ENCODE measurements at regions not wholly inside any gene's neighbourhood (a gene's known extent, or its start where the extent isn't known, plus 50 kb on each side); places are given as distances from the start of the nearest gene placed in this dataset.
"Not testable (repeated sequence)": the region's sequence is repeated elsewhere in the genome, so short reads cannot be mapped to it uniquely, and the experiment has no call there.

DNA sequence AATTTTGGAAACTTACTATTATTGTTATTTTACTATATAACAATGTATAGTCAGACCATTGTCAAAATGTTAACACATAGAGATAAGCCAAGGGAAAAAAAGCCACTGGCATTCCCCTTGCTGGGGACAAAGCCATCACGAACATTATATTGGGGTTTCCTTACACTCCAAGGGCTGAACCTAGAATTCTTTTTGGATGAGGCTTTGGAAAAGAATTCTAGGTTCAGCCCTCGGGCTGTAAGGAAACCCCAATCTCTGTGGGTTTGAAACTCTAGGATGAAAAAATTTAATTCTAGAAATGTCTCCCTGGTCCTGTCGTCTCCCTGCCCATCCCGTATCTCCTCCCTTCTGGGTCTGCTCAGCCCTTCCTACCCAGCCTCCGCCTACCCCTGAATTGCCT, 67.0 kb upstream of the SMAD6 start:
- no peak for DNase-seq

DNA sequence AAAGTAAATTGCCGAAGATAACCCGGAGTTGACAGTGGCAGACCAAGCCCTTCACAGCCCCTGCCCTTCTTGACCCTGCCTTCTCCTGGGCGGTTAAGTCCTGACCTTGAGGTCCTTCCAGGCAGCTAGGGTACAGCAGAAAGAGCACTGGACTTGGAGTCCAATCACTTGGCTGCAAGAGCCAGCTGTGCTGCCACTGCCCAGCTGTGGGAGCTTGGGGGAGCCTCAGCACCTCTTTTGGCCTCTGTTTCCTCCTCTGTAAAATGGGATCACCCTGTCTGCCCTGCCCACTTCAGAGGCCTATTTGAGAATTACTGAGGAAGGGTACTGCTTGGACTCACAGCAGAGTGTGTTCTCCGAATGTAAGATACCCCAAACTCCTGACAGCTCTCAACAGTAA, 66.2 kb upstream of the SMAD6 start:
- DNase-seq: no peak

- DNase-seq: not testable (repeated sequence)
Measured at GRCh38 chr15:66637044-66637443, 65.0 kb upstream of the SMAD6 start.

DNA sequence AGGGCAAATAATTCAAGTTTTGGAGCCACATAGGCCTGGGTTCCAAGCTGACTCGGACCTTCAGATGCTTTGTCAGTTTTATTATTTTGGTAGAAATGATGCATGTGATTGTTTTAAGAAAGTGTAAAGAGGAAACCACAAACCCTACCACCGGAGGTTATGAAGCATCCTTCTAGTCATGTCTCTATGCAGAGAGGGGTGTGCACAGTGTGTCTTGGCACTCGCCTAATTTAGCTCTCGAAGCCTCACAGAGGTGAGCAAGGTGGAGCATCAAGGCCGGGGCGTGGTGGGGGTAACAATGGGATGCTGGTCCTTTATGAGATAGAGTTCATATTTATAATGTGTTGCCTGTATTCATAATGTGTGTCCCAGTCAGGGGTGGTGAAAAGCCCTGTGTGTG, 63.7 kb upstream of the SMAD6 start:
- no peak for DNase-seq

GRCh38 chr15:66641485-66642315, 60.3 kb upstream of the SMAD6 start:
- DNase-seq: no peak

DNA sequence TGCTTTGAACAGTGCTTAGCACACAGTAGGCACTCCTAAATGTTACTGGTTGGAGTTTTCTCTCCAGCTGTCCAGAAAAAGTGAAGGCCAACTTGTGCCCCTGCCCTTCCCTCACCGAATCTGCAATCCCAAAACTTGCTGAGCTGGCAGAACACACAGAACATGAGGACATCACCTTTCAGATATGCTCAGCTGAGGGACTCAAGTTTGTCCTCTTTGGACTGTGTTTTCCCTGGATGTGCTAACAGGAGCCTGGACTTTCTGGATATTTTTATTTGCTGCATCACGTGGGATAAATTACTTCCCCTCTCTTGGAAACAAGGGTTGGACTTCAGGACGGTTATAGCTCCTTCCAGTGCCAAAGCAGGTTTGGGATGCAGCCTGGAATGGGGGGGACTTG, 59.5 kb upstream of the SMAD6 start:
- DNase-seq: no peak

DNA sequence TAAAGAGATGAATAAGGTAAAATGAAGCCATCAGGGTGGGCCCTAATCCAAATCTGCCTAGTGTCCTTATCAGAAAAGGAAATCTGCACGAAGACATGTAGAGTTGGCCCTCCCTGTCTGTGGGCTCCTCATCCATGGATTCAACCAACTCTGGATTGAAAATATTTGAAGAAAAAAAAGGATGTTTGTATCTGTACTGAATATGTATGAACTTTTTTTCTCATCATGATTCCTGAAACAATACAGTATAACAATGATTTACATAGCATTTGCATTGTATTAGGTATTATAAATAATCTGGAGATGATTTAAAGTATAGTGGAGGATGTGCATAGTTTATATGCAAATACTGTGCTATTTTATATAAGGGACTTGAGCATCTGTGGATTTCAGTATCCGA, 59.0 kb upstream of the SMAD6 start:
- DNase-seq: no peak

GRCh38 chr15:66644000-66644787, 57.8 kb upstream of the SMAD6 start:
- DNase-seq: no peak

DNA sequence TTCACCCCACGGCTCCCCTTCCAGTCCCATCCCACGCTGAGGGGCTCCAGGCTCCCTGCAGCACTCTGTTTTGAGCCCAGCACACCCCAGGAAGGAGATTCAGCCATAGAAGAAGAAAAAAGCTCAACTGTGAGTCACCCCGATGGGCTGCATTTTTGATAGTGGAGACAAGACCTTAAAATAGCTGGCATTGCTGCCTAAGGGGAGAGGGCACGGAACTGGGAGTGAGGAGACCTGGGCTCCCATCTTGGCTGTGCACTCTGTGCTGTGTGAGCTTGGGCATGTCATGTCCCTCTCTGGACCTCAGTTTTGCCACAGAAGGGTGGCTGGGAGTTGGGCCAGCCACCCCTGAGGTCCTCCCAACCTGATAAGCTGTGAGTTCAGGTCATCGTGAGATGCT, 57.2 kb upstream of the SMAD6 start:
- no peak for DNase-seq

- DNase-seq: no peak
Measured at GRCh38 chr15:66646308-66646707, 55.7 kb upstream of the SMAD6 start.

- DNase-seq: no peak
Measured at GRCh38 chr15:66646799-66647198, 55.2 kb upstream of the SMAD6 start.

GRCh38 chr15:66647358-66647757, 54.7 kb upstream of the SMAD6 start:
- no peak for DNase-seq

GRCh38 chr15:66648588-66648987, 53.4 kb upstream of the SMAD6 start:
- DNase-seq: no peak

GRCh38 chr15:66649235-66649984, 52.6 kb upstream of the SMAD6 start:
- DNase-seq: no peak

DNA sequence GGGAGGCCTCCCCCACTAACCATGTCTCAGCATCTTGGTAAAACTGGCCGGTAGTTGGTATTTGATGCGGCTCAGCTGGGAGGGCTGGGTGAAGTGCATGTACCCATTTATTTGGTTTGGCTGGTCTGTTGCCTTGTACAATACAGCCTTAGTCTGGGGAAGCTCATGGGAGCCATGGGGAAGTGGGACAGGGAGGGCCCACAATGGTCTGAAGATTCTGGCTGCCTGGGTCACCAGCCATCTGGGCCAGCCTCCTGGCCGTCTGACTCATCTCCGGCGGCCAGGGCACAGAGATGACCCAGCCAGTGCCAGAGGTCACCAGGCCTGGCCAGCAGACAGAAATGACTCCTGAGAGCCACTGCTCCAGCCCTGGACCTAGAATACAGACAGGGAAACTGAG, 51.6 kb upstream of the SMAD6 start:
- no peak for DNase-seq

DNA sequence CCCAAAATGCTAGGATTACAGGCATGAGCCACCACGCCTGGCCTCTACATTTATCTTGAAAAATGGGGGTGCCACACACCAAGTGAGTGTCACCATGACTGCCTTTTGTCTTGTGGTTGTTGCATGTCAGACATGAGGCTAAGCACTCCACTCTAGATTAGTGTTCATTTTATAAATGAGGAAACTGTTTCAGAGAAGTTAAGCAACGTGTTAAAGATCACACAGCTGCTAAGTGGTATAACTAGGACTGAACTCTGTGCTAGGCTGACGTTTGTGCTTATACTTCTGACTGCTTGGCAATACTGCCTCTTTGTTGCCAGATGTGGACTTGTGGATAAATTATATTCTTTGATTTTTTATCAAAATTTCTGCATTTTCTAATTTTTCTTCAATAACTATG, 50.8 kb upstream of the SMAD6 start:
- DNase-seq: no peak

DNA sequence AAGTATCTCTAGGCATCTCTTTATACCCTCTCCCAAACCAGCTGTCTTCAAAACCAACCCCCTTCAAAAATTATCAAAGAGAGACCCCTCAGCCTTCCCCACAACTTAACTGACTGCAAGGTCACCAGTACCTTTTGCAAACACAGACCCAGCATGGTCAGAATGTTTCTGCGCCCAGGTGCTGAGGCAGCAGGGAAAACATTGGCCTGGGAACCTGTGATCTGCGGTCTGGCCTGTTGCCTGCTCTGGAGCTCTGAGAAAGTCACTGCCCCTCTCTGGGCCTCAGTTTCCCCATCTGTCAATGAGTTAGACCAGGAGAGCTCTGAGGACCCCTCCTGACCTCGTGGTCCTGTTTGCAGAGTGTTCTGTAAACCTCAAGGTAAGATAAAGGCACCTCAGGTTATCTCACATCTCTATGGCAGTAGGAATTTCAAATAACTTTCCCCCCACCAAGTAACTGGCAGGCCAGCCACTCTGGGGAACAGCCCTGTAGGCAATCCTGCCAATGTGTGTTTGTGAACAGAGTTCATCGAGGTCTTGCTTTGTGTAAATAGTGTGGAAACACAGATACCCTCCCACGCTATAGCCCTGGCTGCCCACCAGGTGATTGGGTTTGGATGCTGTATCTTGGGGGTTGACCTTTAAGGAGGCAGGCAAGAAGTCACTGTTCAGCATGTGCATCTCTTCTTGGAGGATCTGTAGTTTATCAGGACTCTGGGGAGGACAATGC, 50.0 kb upstream of the SMAD6 start:
- DNase-seq: no peak
